AML-193 (cell line): ENCODE measurements at regions not wholly inside any gene's neighbourhood (a gene's known extent, or its start where the extent isn't known, plus 50 kb on each side); places are given as distances from the start of the nearest gene placed in this dataset.

Source experiments
- DNase-seq, 2 experiments: peaks; one replicate each; lab custom pipeline; 2025; lab: John Stamatoyannopoulos, UW

GRCh38 chr4:186934244-186934643, 210.6 kb upstream of the FAT1 start:
- no peak for DNase-seq

DNA sequence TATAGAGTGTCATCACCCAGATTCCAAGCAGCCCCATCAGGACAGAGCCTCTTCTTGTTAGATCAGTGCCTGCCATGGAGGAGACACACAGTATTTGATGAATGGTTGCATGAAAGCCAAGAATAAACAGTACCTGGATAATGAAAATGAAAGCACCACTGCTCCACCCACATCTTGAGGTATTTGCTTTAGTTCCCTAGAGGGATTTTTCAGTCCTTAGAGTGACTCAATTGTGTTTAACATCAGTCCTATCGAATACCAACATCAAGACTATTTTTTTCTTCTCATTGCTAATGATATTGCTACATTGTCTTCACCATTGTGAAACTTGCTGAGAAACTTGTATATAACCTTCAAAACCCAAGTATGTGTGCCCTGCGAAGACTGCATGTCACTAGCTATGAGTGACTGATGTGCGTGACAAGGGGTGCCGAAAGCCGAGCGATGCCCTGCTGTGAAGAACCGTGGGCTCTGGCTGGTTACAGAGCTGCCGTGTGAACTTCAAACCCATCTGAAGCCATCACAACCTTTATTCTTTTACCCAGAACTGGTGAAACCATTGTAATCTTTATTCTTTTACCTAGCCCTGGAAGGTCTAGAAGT, 211.3 kb upstream of the FAT1 start:
- no peak for DNase-seq

- DNase-seq, result no peak
These were observed 212.2 kb upstream of the FAT1 start for GRCh38 chr4:186935901-186936300.

DNA sequence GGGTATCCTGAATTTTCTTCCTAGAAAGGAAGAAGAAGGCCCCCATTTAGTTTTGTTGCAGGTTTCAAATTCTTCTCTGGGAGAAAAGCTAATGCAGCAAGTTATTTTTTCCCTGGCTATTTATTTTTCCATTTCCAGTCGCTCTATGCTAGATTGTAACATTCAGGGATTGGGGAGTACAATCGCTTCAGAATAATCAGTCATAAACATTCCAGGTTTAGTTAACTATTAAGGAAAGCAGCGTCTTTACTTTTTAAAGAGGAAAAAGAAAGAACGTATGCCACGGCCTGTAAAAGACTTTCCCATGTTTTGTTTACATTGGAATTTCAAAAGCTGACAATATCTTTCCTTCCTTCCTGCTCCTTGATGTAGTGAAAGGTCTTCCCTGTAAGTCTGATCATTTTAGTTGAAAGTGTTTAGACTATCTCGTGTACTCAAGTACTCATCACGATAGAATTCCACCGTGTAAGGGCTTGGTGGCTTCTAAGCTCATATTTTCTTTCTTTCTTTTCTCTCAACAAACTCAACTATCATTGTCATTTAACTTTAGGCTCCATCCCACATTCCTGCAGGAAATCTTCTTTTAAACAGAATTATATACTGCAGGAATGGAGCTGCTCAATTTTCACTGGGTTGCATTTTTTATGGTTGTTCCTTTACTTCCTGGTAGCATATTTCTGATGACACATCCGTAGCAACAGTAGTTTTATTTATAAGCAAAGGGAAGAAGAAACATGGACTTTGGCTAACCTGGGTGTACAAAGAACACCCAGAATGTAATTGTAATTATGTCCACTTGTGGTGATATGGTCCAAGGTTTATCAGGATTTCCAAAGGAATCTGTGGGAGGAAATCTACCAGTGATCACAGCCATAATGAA, 213.1 kb upstream of the FAT1 start:
- no peak for DNase-seq

GRCh38 chr4:186939226-186939625, 215.6 kb upstream of the FAT1 start:
- no peak for DNase-seq

DNA sequence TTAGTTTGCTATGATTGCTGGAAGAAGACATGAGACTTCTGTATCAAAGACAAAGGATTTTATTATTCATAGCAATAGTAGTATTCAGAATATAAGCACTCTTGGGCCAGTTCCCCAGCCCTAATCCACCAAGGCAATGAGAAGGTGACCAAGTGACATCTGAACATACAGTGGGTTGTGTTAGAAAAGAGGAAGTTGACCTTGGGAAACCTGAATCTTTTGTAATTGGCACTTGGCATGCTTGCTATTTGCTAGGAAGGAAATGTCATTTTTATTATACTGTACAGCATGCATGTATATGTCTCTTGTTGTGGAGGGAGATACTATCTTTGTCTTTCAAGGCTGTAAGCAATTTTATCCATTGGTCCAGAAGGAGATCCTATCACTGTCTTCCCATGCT, 216.1 kb upstream of the FAT1 start:
- peak; percentile 9 to 19 for DNase-seq

DNA sequence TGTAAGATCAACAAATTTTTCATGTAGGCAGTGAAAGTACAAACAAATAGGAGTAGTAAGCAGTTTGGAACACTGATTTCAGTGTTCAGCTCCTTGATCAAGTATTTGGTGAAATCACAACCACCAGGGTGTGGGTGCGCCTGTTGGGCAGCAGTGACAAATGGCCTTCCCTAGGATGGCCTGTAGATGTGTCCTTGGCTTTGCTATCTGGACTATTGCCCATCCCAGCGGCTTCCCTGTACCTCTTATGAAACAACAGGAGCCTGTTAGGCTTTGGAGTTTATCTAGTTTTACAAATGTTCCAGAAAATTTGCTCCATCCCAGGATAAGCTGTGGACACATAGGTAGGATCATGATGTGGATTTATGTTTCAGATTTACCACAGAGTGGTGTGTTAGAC, 216.8 kb upstream of the FAT1 start:
- DNase-seq, result no peak

DNA sequence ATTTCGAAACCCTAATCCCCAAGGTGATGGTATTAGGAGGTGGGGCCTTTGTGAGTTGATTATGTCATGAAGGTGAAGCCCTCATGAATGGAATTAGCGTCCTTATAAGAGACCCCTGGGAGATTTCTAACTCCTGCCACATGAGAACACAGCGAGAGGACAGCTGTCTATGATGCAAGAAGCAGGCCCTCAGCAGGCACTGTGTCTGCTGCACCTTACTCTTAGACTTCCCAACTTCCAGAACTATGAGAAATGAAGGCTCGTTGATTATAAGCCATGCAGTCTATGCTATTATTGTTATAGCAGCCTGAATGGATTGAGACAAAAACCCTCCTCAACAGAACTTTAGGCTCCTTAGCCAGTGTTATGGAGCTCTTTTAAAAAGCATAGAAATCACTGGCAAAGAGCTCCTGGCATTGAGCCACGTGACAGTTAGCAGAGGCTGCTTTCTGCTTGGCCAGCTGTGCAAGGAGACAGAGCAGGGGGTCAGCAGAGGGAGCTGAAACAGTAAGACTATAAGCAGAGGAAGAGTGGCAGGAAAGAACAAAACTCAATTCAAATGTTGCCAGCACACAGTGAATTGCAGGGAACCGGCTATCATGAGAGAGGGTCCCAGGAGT, 219.2 kb upstream of the FAT1 start:
- DNase-seq, result no peak

- no peak for DNase-seq
These were observed 219.8 kb upstream of the FAT1 start for GRCh38 chr4:186943411-186943810.

DNA sequence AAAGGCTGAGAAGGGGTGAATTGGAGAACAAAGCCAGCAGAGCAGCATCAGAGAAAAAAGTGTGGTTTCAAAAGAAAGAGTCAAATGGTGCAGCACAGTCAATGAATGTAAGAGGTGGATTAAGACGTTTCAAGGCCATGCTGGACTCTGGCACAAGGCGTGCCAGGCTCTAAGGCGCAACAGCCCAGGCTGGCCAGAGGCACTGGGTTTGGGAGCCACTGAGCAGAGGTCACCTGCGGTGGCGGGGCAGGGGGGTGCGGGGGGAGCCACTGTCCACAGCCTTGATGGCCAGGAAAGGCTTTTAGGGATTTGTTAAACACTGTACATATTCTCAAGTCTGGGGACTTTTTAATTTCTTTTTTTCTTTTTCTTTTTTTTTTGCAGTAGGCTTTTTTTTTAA, 222.5 kb upstream of the FAT1 start:
- no peak for DNase-seq

DNA sequence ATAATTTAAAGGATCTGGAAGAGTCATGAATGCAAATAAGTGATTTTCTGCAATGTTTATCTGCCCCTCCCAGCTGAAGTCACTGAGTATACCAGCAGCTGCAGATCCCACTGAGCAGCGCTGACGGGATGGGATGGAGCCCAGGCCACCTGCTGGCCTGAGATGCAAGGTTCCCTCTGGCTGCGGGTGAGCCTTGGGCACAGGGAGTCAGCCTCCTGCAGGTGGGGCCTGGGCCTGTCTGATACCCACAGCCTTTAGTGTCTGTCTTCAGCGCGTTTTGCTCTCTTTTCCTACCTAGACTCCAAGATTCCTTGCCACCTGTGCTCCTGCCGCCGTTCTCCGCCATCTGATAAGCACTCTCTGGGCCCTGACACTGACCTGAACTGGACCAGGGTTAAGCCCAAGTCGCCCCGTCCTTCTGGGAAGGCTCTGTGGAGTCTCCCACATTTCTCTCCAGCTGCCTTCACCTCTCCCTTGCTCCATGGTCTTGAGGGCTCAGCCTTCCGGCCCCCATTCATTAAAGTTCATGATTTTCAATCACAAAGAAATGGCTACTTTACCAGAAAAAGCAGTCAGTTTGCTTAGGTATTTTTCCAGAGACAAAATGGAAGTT, 223.1 kb upstream of the FAT1 start:
- no peak for DNase-seq

DNA sequence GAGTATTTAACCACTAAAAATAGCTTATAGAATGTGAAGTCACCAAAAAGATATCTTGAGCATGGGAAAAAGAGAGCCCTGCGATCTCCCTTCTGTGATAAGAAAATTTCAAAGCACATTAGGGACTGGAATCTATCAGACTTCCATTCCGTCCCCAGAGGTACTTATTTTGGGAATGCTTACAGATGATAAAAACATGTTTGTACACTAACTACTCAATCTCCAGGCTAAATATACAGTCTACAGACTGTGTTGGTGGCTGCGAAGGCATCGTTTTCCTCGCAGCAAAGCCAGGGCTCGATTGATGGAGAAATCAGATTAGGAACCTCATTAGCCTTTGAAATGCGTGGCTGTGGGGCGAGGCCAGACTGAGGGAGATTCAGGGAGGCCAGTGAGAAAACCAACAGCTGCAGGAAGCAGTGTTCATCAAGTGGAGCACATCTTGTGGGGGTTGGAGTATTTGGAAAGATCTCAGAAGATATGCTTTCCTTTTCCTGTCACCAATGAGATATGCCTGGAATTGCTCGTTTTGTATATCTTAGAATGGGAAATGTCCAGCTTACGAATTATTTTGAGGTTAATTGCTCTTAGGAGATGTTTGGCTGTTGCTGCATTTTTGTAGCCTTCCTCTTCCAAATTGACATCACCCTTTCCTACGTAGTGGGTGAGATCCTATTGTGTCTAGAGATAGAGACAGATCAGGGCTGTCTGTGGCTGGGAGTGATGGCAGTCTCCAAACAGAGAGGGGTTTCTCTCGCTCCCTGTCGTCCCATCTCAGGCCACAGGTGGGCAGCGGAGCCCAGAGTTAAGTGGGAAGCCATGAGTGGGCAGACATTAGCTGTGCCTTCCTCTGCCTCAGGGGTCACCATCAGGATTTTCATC, 224.9 kb upstream of the FAT1 start:
- no peak for DNase-seq

- no peak for DNase-seq
These were observed 226.2 kb upstream of the FAT1 start for GRCh38 chr4:186949847-186950246.

- DNase-seq, result no peak
These were observed 229.1 kb upstream of the FAT1 start for GRCh38 chr4:186952709-186953108.

- DNase-seq, result no peak
These were observed 230.1 kb upstream of the FAT1 start for GRCh38 chr4:186953599-186954260.

DNA sequence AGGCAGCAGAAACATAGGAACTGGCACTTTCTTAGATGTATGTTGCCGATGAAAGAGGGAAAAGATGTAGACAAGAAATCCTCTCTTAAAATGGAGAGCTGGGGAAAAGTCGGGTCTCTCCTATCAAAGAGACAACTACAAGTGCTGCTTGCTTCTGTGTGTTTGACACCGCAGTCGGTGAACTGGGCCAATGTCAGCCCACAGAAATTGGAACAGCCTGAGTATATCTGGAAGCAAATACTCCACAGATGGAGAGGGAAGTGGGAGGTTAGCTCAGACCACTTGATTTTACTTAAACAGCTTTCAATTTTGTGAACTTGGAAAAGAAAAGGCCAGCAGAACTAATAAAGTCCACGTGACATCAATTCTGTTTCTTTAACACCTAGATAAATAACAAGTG, 230.9 kb upstream of the FAT1 start:
- DNase-seq, result no peak

- no peak for DNase-seq
These were observed 231.3 kb upstream of the FAT1 start for GRCh38 chr4:186954956-186955355.

- no peak for DNase-seq
These were observed 234.4 kb upstream of the FAT1 start for GRCh38 chr4:186957952-186958555.

DNA sequence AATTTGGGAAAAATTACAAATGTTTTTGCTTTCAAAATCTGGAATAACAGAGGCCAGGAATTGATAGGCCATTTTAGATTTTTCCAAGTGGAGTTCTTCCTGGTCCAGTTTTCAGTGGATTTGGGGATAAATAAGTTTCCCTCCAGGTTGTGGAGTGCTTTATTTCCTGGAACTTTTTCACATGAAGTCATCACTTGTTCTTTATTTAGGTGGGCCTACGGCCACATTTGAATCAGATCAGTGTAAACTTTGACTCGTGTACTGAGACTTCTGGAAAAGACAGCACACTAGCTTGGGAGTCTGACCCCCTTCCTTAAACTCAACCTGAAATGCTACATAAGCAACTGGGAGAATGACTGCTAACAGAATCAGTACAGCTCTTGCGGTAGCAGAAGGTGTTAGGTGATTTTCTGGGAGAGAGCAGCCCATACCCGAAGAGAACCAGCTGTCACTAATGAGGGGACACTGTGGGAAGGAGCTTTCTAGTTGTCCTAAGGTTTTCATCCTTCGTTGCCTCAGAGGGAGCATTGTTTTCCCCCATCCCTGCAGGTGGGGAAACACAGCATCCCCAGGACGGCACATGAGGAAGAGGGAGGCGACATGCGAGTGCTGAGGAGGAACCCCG, 235.2 kb upstream of the FAT1 start:
- no peak for DNase-seq
